OCI-M2 (cell line): ENCODE measurements at regions not wholly inside any gene's neighbourhood (a gene's known extent, or its start where the extent isn't known, plus 50 kb on each side); places are given as distances from the start of the nearest gene placed in this dataset.

Experiments used
- DNase-seq: peaks from one replicate; lab custom pipeline; 2025; ENCODE audit not compliant: unreplicated experiment; lab: John Stamatoyannopoulos, UW

DNA sequence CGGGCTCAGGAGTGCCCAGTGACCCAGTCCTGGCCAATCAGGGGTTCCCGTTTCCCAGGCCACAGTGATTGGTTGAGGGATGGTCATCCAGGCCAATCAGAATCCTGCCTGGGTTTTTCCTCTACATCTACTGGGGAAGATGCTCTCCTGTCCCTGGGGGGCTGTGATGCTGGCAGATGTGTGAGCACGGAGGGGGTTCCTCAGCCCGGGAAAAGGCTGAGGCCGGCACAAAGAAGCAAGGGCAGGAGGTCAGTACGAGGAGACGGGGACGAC is 171.2 kb downstream of the CTTN start:
- no peak for DNase-seq

DNA sequence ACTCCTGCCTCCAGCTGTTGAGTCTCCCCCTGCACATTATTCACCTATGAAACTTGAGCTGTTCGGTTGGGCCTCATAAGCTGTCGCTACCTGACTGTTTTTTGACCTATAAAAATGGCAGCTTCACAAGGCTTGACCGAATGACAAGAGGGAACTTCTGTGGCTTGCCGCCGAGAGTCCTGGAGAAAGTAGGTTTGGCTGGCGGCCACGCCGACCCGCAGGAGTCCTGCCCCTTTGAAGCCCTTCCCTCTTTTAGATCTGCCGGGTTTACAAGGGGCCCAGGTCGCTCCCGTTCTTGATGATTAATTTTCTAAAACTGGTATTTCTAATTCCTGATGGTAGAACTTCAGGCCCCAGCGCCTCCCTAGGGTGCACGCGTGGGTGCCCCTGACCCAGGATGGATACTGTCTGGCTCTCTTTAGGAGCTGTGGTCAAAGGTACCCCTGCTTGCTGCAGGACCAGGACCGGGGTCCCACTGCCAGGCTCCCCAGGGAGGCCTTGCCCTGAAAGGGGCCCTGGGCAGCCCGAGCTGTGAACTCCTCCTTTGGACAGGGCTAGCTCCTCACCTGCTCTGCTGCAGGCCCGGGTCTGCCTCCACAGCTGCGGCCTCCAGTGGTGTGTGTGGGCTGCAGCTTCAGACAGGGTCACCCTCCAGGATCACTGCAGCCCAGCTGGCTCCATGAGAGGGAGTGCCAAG is 171.8 kb downstream of the CTTN start:
- DNase-seq: no peak

DNA sequence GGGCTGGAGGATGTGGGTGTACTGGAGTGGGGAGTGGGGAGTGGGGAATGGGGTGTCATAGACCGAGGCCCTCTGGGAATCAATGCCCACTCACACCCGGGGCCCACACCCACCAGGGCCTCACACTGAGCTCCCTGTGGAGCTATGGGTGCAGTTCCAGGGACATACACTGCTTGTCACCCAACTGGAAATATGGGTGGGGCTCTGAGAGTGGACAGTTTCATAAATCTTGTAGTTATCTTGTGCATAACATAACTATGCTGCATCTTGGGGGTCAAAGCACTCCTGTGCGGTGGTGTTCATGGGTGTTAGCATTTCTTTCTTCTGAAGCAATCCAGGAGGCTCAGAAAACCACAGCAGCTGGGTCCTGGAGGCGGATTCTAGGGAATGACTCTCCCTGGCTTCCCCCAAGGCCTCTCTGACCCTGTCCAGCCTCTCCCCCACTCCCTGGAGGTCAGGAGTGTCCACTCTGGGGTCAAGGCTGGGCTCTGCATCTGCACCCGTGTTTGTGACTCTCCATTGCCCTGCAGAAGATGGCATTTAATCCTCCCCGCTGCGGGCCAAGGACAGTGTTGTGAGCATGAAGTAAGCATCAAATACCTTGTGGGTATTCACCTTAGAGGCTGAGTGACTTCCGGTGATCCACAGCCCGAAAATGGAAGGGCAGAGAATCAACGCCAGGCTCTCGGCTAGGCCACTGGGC is 172.5 kb downstream of the CTTN start:
- DNase-seq: no peak

DNA sequence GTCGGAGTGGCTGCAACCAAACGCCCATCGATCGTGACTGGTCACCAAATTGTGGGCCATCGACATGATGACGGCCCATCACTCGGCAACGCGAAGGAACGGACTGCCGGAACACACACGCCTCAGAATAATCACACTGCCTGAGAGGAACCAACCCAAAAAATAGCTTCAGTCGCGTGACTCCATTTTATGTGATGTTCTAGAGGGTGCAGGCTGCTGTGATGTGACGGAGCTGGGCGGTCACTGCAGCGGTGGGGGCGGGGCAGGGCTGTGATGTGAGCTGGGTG is 174.6 kb downstream of the CTTN start:
- DNase-seq: no peak

GRCh38 chr11:70573701-70574151 is 175.4 kb downstream of the CTTN start:
- DNase-seq: no peak

DNA sequence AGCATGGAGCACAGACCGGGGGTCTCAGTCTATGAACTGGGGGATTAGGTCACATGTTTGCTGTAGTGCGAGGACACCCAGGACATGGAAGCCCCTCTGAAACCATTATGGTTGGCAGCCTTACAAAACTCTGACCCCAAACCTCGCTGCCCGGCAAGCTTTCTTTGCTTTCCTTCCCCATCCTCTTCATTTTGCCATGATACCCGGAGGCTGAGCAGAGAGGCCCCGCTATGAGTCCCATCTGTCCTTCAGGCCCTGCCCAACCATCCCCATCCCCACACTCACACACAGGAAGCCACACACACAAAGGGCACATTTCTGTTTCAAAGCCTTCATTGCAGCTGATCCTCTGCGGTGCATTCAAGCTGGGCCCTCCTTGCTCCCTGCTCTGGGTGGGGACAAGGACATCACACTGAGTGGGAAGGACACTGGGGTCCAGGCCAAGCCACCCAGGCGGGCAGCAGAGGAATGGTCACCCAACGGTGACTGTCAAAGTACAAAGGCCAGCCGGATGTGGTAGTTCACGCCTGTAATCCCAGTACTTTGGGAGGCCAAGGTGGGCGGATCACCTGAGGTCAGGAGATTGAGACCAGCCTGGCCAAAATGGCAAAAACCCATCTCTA is 176.5 kb downstream of the CTTN start:
- DNase-seq: no peak

DNA sequence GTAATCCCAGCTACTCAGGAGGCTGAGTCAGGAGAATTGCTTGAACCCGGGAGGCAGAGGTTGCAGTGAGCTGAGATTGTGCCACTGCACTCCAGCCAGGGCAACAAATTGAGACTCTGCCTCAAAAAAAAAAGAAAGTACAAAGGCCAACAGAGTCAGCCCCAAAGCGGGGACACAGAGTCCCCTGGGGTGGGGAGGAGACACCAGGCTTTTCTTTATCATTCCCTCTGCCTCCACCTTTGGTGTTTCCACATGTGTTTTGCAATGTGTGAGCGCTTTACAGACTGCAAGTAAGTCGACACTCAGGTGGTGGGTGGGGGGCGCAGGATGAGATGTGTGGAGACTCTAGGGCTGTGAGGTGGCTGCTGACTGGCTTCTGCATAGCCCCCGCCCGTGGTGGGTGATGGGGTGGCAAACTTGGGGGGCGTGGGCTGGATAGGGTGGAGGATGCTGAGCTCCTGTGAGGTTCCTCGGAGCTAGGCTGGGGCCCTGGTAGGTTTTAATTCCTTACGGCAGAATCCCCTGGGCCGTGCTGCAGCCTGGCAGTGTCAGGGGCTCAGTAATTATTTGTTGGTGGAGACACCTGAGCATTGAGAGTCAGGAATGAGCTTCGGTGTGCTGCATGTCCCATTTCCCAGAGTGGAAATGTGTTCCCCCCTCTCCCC is 177.2 kb downstream of the CTTN start:
- DNase-seq: no peak

- DNase-seq: no peak
These were observed 178.9 kb downstream of the CTTN start for GRCh38 chr11:70577258-70577603.

- DNase-seq: no peak
These were observed 179.6 kb downstream of the CTTN start for GRCh38 chr11:70577948-70578347.

- DNase-seq: no peak
These were observed 180.0 kb downstream of the CTTN start for GRCh38 chr11:70578371-70578770.

- no peak for DNase-seq
These were observed 180.5 kb downstream of the CTTN start for GRCh38 chr11:70578831-70579230.

GRCh38 chr11:70579316-70579955 is 181.1 kb downstream of the CTTN start:
- no peak for DNase-seq

- no peak for DNase-seq
These were observed 181.9 kb downstream of the CTTN start for GRCh38 chr11:70580036-70580805.

- DNase-seq: no peak
These were observed 183.9 kb downstream of the CTTN start for GRCh38 chr11:70581991-70582885.

DNA sequence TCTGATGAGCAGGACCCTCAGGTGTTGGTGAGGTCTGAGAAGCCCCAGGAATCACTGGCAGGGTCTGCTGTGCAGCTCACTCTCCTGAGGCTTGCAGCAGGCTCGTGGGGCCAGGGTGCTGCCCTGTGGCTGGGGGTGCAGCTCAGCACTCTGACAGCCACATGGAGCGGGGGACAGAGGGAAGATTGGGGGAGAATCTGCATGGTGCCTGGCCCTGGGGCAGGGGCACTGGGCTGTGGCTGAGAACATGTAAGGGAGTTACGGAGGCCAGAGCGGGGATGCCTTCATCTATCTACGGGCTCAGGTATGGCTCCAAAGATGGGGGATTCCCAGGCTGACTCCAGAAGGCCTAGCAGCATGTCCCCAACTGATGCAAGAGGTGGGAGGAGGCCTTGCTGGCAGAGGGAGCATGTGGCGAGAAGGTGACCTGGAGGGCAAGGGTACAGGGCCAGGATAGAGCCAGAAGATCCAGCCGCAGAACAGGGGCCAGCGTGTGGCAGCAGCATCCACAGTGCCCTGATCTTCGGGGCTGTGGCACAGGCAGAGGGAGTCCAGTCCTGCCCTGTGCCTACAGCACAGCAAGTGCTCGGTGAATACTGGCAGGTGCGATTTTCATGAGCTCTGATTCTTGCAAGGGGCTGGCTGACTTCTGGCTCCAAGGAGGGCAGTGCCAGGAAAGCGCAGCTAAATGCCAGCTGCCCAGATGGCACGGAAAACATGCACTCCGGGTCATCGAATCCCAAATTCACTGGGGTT is 184.7 kb downstream of the CTTN start:
- no peak for DNase-seq

DNA sequence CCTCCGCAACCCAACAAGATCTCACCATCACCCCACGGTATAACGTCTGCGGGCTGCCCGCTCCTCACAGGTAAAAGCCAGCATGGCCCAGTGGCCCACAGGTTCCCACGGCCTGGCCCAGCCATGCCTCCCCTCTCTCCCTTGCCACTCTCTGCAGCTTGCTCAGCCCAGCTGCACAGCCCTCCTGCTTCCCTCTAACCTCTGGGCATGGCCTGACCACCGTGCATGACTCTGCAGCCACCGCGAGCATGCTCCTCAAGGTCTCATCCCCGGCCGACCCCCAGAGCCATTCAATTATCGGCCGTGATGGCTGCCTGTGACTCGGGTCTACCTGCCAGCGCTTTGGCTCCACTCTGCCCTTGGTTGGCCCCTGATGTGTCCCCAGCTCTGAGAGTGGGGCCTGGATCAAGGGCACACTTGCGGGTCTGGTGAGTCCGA is 185.5 kb downstream of the CTTN start:
- DNase-seq: no peak

DNA sequence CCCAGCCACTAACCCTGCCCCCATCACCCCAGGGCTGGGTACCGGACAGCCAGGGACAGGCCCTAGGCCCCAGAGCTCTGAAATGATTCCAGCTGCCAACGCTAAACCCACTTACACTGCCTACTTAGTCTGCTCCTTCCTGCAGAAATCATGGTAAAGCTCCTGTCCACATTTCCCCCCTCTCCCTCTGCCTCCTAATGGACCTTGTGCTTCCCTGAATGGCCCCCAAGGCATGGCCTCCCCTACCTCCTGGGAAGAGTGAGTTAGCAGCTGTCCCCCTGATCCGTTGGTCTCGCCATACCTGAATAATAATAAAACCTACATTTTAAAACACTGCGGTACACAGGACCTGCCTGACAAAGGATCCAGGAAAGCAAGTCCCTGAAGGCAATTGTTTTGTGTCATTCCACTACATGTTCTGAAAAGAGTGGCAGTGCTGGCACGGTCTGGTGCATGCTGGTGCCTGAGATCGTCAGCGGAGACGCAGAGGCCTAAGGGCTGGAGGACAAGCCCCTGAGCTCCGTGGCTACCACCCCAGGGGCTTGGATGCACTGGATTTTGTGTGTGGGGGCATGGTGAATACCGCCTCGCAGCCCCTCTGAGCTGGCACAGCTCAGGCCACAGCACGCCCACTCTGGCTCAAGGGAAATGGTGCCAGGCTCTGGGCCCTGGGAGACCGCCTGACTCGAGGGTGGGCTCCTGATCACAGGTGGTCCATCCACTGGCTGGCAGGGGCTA is 186.3 kb downstream of the CTTN start:
- no peak for DNase-seq

DNA sequence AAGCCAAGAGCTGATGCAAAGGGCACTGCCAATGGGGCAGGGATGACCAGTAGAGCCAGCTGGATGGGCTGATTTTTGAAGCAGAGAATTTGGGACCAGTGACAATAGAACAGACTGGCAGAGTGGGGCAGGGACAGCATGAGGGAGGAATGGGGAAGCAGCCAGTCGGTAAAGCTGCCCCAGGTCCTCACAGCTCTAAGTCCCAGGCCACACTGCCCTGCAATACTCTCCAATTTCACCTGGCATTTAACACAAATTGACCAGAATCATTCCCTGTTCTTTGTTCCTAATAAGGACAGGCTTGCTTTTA is 186.9 kb downstream of the CTTN start:
- DNase-seq: no peak
